HTR-8/SVneo (cell line): ENCODE measurements at regions not wholly inside any gene's neighbourhood (a gene's known extent, or its start where the extent isn't known, plus 50 kb on each side); places are given as distances from the start of the nearest gene placed in this dataset.
"Not testable (repeated sequence)": the region's sequence is repeated elsewhere in the genome, so short reads cannot be mapped to it uniquely, and the experiment has no call there.

Experiments used
- DNase-seq: peaks from one replicate; pipeline ENCODE4 v3.0.0; 2011; ENCODE audit warnings: low spot score, mixed read lengths; ENCODE audit not compliant: insufficient read length
- FAIRE-seq: peaks from 2 replicates; lab custom pipeline; 2011; peaks lifted over from hg19 to GRCh38; lab: Jason Lieb, UNC

DNA sequence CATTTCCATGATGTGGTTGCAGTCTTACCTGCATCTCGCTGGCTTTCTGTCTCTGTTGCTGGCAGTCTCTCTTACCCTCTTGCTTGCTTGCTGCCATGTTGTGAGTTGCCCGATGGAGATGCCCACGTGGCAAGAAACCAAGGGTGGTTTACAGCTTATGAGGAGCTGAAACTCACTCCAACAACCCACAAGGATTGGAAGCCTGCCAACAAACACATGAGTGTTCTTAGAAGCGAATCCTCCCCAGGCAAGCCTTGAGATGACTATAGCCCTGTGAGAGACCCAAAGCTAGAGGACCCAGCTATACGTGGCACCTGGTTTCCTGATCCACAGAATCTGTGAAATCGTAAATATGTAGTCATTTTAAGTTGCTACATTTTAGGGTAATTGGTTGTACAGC is 490.9 kb upstream of the ADAMTS9 start:
- FAIRE-seq = no peak
- no peak for DNase-seq

DNA sequence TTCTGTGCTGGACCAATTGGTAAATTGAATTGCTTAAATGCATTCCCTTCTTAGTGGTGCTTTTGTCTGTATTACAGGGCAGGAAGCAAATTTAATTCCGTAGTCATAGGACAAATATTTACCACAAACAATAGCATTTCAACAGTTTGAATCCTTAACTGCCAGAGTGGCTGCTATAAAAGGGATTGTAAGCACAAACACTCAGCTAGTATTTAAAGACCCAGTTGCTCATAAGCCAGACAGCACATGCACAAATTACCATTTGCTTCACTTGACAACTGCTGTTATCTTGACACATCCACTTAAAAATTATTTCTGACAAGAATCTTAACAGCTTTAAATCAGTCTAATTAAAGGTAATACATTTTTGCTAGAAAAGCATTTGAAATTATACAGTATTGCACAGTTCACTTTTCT is 490.2 kb upstream of the ADAMTS9 start:
- DNase-seq (no peak), FAIRE-seq (no peak)

DNA sequence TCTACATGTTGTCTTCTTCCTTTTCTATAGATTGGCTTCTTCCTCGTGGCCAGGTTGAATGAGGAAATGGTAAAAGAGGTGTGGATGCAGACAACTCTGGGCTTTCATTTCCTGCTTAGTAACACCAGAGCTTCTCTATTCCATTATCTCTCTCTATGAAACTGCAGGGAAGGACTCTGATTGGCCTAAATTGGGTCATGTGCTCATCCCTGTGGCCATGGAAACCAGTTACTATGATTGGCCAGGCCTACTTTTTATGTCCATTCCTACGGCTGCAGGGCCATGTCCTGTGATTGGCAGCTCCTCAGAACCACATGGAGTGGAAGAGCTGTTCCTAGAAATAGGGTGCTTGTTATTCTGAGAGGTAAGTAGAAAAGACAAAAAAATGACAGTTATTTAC is 486.9 kb upstream of the ADAMTS9 start:
- FAIRE-seq = no peak
- DNase-seq = no peak

DNA sequence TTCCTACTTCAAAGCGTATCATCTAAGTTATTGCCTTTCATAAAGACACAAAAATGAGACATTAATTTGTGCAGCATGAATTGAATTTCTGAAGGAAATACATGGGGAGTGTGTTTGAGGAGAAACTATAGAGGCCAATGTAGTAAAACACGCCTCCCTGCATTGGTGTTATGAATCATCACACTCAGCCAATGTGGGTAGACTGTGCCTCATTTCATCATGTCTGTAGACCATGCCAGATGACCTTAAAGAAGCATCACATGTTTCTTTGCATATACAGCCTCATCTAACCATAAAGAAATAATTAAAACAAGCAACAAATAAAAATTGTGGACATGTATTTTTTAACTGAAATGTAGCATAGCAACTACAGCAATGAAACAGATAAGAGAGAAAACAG is 486.0 kb upstream of the ADAMTS9 start:
- DNase-seq = no peak
- FAIRE-seq = no peak

DNA sequence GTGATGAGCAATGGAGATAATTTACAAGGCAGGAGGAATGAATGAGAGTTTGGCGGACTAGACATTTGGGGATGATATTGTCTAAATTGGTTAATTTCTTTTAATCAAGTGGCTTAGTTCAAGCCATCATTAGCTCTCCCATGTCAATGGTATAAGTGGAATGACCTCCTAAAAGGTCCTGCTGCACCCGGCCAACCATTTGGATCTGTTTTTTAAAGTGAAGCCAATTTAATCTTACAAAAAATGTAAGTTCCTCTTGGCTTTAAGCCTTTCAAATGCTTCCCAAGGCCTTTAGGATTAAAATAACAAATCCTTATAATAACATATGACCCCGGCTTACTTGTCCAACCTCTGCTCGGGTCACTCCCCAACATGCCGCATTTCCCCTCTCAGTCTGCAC is 484.4 kb upstream of the ADAMTS9 start:
- FAIRE-seq = no peak
- no peak for DNase-seq

- no peak for DNase-seq
- FAIRE-seq = no peak
These were observed 482.7 kb upstream of the ADAMTS9 start for GRCh38 chr3:65170390-65171042.

DNA sequence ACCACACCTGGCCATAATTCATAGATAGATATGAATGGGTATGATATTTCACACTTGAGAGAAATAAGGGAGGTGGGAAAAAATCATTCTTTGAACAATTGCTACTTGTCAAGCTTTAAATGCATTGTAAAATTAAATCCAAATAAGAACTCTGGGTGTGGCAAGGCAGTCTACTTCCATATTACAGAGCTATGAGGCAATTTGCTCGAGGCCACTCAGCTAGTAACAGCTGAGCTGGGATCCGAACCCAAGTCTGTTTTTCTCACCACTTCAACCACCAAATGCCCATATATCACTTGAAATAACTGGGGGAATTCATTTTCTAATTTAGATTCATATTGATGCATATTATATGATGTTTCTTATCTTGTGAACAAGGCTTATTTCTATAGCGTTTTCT is 482.2 kb upstream of the ADAMTS9 start:
- FAIRE-seq = no peak
- no peak for DNase-seq

GRCh38 chr3:65168547-65168946 is 480.7 kb upstream of the ADAMTS9 start:
- FAIRE-seq (no peak), DNase-seq (no peak)

DNA sequence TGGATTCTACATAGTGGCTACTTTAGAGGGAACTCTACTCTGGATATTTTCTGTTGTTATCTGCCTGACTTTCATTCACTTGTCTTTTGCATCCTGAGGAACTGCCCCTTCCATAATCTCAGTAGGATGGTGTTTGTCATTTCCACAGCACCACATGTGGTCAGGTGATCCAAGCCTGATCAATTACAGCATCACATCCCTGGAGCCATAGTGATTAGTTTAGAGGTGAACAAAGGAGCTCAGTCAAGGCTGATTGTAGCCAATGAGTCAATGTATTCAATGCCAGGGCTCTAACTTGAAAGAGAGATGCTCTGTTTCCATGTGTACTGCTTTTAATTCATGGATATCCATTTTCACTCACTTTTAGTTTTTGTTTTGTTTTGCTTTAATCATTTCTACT is 478.7 kb upstream of the ADAMTS9 start:
- no peak for FAIRE-seq
- no peak for DNase-seq

DNA sequence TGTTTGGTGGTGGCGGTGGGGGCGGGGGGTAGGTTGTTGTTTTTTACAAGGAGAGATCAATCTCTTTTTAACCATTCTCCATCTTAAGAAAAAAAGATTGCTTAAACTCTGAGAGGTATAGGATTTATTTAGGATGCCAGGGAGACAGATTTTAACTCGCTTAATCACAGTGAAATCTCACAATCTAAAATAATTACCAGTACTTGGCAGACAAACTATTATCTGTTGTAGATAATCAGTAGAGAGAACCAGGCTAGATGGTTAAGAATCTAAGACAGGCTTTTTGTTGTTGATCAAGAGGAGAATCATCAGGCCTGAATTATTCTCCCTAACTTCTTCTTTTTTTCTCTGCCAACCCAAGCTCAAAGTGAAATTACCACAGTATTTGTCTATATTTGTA is 470.2 kb upstream of the ADAMTS9 start:
- FAIRE-seq (no peak), DNase-seq (no peak)

DNA sequence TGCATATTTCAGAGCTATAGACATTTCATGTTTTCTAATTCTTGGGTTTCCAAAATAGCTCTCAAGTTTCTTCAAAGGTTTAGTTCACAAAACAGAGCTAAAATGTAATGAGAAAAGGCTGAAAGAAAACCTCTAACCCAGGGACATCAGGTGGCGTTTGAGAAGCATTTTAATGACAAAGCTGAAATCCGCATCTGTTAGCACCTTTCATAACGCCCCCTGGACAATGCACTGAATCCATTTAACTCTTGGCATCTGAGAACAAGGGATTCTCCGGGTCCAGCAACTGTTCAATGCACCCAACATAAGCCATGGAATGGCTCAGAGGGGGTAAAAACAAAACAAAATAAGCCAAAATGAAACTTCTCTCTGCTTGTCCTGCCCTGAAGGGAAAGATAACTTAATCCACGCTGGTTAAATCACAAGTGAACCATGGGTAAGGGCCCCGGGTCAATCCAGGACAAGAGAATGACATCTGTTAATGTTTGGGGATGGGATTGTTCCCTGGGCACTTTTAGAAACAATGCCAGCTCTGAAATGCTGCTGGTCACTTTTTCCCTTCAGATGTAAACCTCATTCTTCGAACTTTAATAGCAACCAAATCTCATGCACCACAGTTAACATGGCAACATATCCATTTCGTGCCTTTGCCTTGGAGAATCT is 466.2 kb upstream of the ADAMTS9 start:
- DNase-seq (no peak), FAIRE-seq (no peak)

- no peak for FAIRE-seq
- DNase-seq = no peak
These were observed 463.9 kb upstream of the ADAMTS9 start for GRCh38 chr3:65151666-65152065.

GRCh38 chr3:65149877-65150276 is 462.1 kb upstream of the ADAMTS9 start:
- no peak for DNase-seq
- FAIRE-seq = no peak

DNA sequence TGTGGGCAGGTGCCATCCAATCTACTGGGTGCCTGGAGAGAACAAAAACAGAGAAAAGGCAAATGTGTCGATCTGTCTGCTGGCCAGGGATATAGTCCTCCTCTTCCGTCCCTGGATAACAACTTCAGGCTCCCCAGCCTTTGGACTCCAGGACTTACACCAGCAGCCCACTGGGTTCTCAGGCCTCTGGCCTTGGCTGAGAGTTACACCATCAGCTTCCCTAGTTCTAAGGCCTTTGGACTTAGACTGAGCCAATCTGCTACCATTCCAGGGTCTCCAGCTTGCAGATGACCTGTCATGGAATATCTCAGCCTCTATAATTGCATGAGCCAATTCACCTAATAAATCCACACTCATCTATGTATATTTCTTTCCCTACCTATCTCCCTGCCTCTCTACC is 460.9 kb upstream of the ADAMTS9 start:
- FAIRE-seq (no peak), DNase-seq (no peak)

DNA sequence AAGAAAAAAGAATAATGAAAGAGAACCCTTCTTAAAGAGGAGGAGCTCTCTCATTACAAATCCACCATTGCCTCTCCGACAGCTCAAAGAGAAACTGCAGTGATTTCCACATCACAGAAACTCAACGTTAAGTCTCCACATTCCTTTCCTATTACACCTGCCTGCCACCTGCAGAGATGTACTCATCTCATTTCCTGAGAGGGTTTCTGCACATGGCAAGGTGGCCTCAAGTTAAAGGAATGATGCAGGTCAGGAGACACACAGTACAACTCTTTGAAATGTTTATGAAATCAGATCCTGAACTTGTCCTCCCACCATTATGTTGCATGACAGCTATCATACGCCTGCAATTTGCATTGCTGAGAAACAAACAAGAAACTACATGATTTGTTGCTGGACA is 458.4 kb upstream of the ADAMTS9 start:
- FAIRE-seq (no peak), DNase-seq (no peak)

GRCh38 chr3:65145680-65146079 is 457.9 kb upstream of the ADAMTS9 start:
- FAIRE-seq = no peak
- DNase-seq = no peak

DNA sequence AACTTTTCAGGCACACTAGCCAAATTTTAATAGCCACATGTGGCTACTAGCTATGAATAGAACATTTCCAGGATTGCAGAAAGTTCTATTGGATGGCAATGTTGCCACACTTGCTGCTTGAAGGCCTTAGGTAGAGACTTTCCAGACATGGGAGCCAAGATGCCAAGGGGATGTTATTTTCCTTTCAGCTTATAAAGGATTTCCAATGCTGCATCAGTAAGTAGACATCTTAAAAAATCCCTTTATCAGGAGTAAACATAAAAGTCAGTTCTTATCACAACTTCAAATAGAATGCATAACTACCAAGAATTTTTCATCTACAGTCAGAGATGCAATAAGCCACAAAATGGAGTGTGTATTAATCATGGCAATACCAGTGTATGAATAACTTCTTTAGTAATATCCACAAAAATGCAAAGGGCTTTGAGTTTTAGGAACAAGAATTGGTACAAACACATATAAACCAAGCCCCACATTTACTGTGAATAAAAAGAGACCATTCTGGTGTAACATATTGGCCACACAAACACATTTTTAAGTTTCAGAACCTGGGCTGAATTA is 457.1 kb upstream of the ADAMTS9 start:
- no peak for DNase-seq
- FAIRE-seq = no peak

GRCh38 chr3:65142456-65142855 is 454.7 kb upstream of the ADAMTS9 start:
- FAIRE-seq = no peak

GRCh38 chr3:65138556-65138955 is 450.8 kb upstream of the ADAMTS9 start:
- no peak for DNase-seq
- FAIRE-seq = no peak

More at GRCh38 chr3:65142456-65142855, 454.7 kb upstream of the ADAMTS9 start:
- DNase-seq = no peak

DNA sequence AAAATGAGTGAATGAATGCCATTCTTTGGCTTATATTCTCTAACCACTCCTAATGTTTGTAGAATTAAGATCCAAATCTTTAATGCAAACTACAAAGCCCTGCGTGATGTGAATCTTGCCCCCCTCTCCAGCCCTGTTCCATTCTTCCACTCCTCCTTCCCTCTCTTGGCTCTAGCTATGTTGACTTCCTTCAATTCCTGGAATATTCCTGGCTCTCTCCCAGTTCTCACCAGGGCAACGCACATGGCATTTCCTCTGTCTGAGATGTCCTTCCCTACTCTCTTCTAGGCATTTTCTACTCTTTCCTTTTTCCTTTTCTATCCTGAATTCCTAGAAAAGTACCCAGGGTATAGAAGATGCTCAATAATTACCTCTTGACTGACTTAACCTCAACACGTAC is 446.0 kb upstream of the ADAMTS9 start:
- FAIRE-seq, DNase-seq: not testable (repeated sequence)

- no peak for DNase-seq
- no peak for FAIRE-seq
These were observed 443.0 kb upstream of the ADAMTS9 start for GRCh38 chr3:65130782-65131181.

GRCh38 chr3:65128346-65128745 is 440.5 kb upstream of the ADAMTS9 start:
- FAIRE-seq (no peak), DNase-seq (no peak)
